ENCODE measurements at regions not wholly inside any gene's neighbourhood (a gene's known extent, or its start where the extent isn't known, plus 50 kb on each side); places are given as distances from the start of the nearest gene placed in this dataset.
"Not testable (repeated sequence)": the region's sequence is repeated elsewhere in the genome, so short reads cannot be mapped to it uniquely, and the experiment has no call there.

DNA sequence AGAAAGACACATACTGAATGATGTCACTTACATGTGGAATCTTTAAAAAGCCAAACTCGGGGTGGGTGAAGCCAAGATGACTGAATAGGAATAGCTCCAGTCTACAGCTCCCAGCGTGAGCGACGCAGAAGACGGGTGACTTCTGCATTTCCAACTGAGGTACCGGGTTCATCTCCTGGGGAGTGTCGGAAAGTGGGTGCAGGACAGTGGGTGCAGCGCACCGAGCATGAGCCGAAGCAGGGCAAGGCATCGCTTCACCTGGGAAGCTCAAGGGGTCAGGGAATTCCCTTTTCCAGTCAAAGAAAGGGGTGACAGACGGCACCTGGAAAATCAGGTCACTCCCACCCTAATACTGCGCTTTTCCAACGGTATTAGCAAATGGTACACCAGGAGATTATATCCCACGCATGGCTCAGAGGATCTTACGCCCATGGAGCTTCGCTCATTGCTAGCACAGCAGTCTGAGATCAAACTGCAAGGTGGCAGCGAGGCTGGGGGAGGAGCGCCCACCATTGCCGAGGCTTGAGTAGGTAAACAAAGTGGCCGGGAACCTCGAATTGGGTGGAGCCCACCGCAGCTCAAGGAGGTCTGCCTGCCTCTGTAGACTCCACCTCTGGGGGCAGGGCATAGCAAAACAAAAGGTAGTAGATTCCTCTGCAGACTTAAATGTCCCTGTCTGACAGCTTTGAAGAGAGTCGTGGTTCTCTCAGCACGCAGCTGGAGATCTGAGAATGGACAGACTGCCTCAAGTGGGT lies 103.0 kb upstream of the TMEM45B start:
- H3K9me3 Mint-ChIP-seq; ATAC-seq; H3K4me3 Mint-ChIP-seq; H3K4me1 Mint-ChIP-seq; H3K36me3 Mint-ChIP-seq; DNase-seq (ENCODE audit: low spot score in 2 of 2); H3K27ac Mint-ChIP-seq: not testable (repeated sequence)

DNA sequence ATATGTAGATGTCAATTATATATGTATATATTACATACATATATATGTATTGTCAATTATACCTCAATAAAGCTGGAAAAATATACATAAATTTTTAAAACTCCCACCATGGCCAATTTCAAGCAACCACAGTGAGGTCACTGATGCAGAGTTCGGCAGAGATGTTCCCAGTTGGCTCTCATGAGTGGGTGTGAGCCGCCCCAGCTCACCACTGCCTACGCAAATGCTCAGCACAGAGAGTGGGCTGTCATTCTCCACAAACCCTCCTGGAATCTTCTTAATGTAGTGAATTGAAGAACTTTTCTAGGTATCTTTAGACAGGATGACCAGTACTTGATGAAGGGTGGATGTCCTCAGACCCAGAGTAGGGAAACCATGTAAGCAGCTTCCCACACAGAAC lies 96.6 kb upstream of the TMEM45B start:
- DNase-seq (ENCODE audit: low spot score in 2 of 2) = no peak
- H3K4me1 Mint-ChIP-seq = no peaks in the 10 kb centered on the region
- H3K9me3 Mint-ChIP-seq = no peaks in the 10 kb centered on the region
- H3K36me3 Mint-ChIP-seq = no peaks in the 10 kb centered on the region
- no peak overlapping the region for H3K27ac Mint-ChIP-seq
- ATAC-seq = no peak
- no peak overlapping the region for H3K4me3 Mint-ChIP-seq

DNA sequence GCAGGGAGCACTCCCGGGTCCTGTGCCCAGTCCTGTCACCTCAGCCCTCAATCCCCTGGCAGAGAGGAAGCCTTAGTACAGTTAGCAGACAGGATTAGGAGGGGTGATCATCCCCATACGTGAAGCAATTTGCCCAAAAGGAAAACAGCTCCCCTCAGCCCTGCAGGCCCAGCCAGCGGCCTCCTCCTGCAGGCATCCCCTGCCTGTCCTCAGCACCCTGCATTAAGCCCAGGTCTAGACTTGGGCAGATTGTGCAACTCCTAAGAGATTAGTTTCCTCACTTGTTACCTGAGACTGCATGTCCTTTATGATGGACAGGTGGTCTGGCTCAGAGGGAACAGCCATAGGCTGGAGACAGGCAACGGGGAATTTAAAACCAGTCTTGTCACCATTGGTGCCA lies 95.5 kb upstream of the TMEM45B start:
- Mint-ChIP-seq H3K36me3 (no peaks in the 10 kb centered on the region), H3K27ac (no peak overlapping the region), H3K4me1 (no peaks in the 10 kb centered on the region), H3K9me3 (no peaks in the 10 kb centered on the region), H3K4me3 (no peak overlapping the region)
- no peak for DNase-seq (ENCODE audit: low spot score in 2 of 2)
- no peak for ATAC-seq

DNA sequence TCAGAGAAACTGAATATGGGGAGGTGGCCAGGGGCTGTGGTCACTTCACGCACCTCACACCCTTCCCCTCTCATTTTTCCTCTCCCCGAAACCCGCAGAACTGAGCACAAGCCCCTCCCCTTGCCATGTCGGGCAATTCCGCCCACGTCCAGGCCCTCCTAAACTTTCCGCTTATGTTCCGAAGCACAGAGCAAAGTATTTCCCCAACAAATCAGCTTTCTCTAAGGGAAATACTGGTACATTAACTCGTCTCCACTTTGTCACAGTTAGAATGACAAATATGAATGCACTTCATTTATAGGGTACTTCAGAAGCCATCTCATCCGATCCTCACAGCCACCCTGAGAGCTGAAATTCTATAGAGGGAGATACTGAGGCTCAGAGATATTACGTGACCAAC lies 94.7 kb upstream of the TMEM45B start:
- H3K4me1 Mint-ChIP-seq = no peaks in the 10 kb centered on the region

DNA sequence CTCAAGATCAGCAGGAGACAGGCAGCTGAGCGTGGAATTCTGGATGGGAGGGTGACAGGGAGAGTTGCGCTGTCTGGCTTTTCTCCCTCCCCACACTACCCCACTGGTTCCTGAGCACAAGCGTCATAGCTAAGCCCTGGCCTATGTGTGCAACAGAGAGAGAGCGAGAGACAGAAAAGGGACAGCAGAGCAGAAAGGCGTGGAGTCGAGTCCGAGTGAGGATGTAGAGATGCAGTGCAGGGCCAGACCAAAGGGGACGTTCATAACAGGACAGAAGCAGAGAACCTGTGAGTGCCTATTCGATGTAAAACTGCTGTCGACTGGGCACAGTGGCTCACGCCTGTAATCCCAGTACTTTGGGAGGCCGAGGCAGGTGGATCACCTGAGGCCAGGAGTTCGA lies 94.0 kb upstream of the TMEM45B start:
- H3K27ac Mint-ChIP-seq = no peak overlapping the region
- no peak overlapping the region for H3K4me3 Mint-ChIP-seq
- DNase-seq (ENCODE audit: low spot score in 2 of 2) = no peak
- no peak for ATAC-seq
- H3K9me3 Mint-ChIP-seq = no peaks in the 10 kb centered on the region
- no peaks in the 10 kb centered on the region for H3K36me3 Mint-ChIP-seq
- H3K4me1 Mint-ChIP-seq = no peaks in the 10 kb centered on the region

More for the DNA sequence above, 94.7 kb upstream of the TMEM45B start:
- Mint-ChIP-seq H3K4me3 (no peak overlapping the region), H3K9me3 (no peaks in the 10 kb centered on the region), H3K27ac (no peak overlapping the region), H3K36me3 (no peaks in the 10 kb centered on the region)
- ATAC-seq (no peak), DNase-seq (ENCODE audit: low spot score in 2 of 2) (no peak)

DNA sequence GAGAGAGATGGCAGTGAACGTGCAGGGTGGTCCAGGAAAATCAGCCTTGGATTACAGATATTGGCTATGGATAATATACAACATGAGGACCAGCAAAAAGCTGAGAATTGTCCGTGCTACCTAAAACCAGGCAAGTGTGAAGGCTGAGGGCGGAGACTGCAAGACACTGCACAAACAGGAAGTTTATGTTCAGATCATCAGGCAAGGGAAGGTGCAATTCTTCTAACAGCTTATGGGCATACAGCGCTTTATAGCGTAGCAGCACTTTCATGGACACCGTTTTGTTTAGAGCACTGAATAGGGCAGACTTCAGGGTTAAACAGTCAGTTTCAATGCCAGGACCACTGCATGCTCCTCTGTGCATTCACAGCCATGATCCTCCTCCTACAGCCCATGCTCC lies 93.1 kb upstream of the TMEM45B start:
- DNase-seq (ENCODE audit: low spot score in 2 of 2) (no peak), ATAC-seq (no peak)
- H3K36me3 Mint-ChIP-seq = no peaks in the 10 kb centered on the region
- no peak overlapping the region for H3K4me3 Mint-ChIP-seq
- no peaks in the 10 kb centered on the region for H3K4me1 Mint-ChIP-seq
- no peaks in the 10 kb centered on the region for H3K9me3 Mint-ChIP-seq
- no peak overlapping the region for H3K27ac Mint-ChIP-seq

DNA sequence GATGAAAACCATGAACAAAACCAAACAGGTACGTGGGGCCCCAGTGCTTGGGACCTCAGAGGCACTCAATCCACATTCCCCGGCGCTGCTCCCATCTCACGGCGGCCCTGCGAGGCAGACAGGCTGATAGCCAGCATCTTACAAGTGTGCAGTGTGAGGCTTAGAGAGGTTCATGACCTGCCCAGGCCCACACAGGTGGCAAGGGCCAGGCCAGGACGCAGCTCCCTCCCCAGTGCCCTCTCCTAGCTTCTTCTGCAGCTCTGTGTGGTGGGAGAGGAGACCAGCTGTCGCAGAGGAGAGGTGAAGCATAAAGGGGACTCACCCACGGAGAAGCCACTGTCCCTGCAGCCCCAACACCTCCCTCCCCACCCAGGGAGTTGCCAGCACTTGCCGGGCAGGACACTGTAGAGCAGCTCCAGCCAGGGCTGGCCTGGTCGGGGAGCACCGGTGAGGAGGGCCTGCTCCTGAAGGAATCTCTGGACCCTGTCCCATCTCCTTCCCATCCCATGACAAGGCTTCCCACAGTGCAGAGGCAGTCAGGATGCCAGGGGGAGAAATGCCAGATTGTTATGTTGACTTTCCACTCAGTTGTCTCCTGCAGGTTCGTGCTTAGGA lies 92.4 kb upstream of the TMEM45B start:
- ATAC-seq (peak; percentile 33), DNase-seq (ENCODE audit: low spot score in 2 of 2) (no peak)
- no peak overlapping the region for H3K4me3 Mint-ChIP-seq
- H3K36me3 Mint-ChIP-seq = no peaks in the 10 kb centered on the region
- H3K27ac Mint-ChIP-seq = no peak overlapping the region
- no peaks in the 10 kb centered on the region for H3K4me1 Mint-ChIP-seq
- no peaks in the 10 kb centered on the region for H3K9me3 Mint-ChIP-seq

DNA sequence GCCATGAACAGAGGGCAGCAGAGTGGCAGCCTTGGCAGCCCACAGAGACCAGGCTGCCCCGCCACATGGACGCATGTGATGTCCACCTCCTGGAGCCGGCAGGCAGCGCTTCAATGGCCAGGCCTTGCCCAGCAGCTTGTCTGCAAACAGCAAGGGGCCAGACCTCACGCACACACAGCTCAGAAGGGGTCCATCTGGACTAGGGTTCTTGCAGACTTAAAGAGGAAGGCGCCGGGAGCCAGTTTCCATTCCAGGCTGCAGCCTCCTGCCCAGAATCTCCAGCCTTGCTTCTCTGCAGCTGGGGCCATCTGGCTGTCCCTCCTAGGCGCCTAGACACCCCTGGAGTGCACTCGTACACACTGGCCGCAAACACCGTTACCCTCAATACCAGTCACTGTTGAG lies 91.9 kb upstream of the TMEM45B start:
- Mint-ChIP-seq H3K36me3 (no peaks in the 10 kb centered on the region), H3K4me3 (no peak overlapping the region), H3K27ac (no peak overlapping the region), H3K9me3 (no peaks in the 10 kb centered on the region), H3K4me1 (no peaks in the 10 kb centered on the region)
- no peak for ATAC-seq
- DNase-seq (ENCODE audit: low spot score in 2 of 2) = no peak

DNA sequence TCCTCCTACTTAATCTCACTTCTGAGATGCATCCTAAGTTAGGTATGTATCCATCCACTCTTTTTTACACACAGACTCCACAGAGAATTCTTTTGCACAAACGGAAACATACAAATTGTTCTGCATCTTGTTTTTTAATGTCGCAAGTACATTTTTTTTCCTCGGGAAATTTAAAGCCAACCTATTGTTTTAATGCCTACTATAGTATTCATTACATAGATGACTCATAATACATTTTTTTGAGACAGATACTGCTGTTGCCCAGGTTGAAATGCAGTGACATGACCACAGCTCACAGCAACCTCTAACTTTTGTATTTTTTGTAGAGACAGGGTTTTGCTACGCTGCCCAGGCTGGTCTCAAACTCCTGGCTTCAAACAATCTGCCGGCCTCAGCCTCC lies 90.8 kb upstream of the TMEM45B start:
- Mint-ChIP-seq H3K27ac (no peak overlapping the region), H3K4me3 (no peak overlapping the region), H3K4me1 (no peaks in the 10 kb centered on the region), H3K36me3 (no peaks in the 10 kb centered on the region), H3K9me3 (no peaks in the 10 kb centered on the region)
- DNase-seq (ENCODE audit: low spot score in 2 of 2) = no peak
- no peak for ATAC-seq

DNA sequence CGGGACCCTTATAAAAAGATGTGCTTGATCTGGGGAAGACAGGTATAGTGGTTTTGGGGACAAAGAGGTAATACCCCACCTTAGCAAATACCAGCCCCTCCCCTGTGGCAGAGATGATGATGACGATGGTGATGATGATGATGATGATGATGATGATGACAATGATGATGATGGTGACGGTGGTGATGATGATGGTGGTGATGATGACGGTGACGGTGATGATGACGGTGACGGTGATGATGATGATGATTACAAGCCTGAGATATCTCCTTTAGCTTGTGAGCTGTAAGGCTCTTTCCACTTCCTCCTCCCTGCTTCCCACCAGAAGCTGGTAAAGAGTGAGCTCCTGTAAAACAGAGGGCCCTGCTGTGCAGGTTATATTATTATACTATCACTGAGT lies 89.5 kb upstream of the TMEM45B start:
- Mint-ChIP-seq H3K4me1 (no peaks in the 10 kb centered on the region), H3K9me3 (no peaks in the 10 kb centered on the region), H3K36me3 (no peaks in the 10 kb centered on the region), H3K27ac (no peak overlapping the region), H3K4me3 (no peak overlapping the region)
- no peak for DNase-seq (ENCODE audit: low spot score in 2 of 2)
- no peak for ATAC-seq

DNA sequence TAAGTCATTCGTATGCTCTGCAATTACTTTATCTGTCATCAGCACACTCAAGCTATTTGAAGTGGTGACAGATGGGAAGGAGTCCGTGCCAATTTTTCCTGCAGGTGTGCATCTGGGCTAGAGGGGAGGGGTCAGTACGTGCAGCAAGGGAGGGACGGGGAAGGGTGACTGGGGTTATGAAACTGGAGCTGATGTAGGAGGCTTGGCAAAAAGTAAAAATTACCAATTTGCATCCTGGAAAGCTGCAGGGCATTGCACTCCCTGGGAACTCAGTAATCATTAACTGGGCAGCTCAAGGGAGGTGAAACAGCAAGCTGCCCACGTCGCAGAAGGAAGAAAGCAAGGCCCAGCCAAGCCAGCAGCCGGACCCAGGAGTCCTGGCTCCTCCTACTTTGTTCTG lies 87.1 kb upstream of the TMEM45B start:
- Mint-ChIP-seq H3K27ac (no peak overlapping the region), H3K4me1 (no peaks in the 10 kb centered on the region), H3K9me3 (no peaks in the 10 kb centered on the region), H3K36me3 (no peaks in the 10 kb centered on the region), H3K4me3 (no peak overlapping the region)
- ATAC-seq (no peak), DNase-seq (ENCODE audit: low spot score in 2 of 2) (no peak)

DNA sequence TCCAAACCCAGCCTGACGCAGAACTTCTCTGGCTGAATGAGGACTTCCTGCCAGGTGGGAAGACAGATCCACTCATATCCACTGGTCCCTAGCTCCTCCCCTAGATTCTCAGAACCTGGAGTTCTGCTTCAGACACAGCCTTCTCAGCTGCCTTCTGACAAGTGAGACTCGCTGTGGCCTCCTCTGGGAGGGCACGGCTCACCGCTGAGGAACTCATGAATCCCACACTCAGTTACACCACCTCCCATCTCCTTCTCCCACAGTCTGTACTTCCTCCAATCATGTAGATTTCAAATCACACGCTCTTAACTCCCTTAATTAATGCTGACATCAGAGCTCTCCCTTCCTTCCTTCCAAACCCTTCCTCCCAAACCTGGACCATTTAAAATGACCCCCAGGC lies 86.4 kb upstream of the TMEM45B start:
- no peaks in the 10 kb centered on the region for H3K4me1 Mint-ChIP-seq
- no peak overlapping the region for H3K4me3 Mint-ChIP-seq
- no peak overlapping the region for H3K27ac Mint-ChIP-seq
- no peak for DNase-seq (ENCODE audit: low spot score in 2 of 2)
- no peak for ATAC-seq
- H3K9me3 Mint-ChIP-seq = no peaks in the 10 kb centered on the region
- H3K36me3 Mint-ChIP-seq = no peaks in the 10 kb centered on the region

DNA sequence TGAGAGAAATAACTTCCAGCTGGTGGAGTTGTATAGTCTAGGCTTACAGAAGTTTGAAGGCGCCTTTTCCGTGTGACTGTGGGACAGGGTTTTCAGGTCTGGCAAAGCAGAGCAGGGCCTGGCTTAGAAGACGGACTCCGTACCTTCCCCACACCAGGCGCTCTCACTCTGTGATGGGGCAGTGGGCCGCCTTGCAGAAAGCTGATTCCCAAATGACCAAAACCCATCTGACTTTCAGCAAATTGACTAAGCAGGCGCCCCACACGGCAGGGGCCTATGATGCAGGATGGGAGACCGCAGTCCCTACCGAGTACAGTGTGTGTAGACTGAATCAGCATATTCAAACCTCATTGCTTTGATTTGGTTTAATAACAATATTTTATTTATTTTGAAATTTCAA lies 85.8 kb upstream of the TMEM45B start:
- H3K9me3 Mint-ChIP-seq = no peaks in the 10 kb centered on the region
- no peak for ATAC-seq

DNA sequence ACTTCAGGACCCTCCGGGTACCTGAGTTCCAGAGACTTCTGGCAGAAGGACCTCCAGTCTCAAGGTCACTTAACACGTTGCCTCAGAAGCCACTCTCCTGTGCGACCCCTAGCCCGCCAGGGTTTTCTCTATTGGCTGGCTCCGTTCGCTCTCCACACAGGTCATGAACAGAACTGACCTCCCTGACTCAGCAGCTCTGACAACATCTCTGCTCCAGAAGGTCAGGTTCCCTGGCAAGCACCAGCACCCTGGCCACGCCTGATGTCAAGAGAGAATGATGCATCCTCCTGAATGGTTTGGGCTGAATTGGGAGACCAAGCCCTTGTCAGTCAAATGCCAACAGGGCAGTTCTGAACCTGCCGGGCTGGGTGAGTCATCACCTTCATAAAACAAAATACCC lies 84.3 kb upstream of the TMEM45B start:
- Mint-ChIP-seq H3K9me3 (no peaks in the 10 kb centered on the region), H3K4me3 (no peak overlapping the region), H3K27ac (no peak overlapping the region), H3K36me3 (no peaks in the 10 kb centered on the region), H3K4me1 (no peaks in the 10 kb centered on the region)
- ATAC-seq = no peak
- no peak for DNase-seq (ENCODE audit: low spot score in 2 of 2)

More for the DNA sequence above, 85.8 kb upstream of the TMEM45B start:
- Mint-ChIP-seq H3K36me3 (no peaks in the 10 kb centered on the region), H3K4me1 (no peaks in the 10 kb centered on the region), H3K4me3 (no peak overlapping the region), H3K27ac (no peak overlapping the region)
- no peak for DNase-seq (ENCODE audit: low spot score in 2 of 2)

DNA sequence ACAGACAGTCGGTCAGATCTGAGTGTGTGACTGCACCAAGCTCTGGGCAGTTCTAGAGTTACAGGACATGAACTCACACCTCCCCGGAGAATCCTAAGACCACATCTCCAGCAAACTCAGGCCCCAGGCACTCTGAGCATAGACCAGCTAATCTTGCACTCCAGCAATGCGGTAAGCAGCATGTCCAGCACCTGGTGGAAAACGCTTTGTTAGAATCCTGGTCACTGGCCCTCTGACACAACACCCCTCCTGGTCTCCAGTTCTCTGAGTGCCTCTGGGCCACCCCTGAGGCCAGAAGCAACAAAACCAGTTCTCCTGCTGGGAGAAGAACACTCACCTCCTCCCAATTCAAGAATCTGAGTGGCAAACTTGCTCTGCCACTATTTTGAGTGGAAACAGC lies 82.7 kb upstream of the TMEM45B start:
- H3K4me1 Mint-ChIP-seq = no peaks in the 10 kb centered on the region
- H3K9me3 Mint-ChIP-seq = no peaks in the 10 kb centered on the region
- no peak overlapping the region for H3K4me3 Mint-ChIP-seq
- DNase-seq (ENCODE audit: low spot score in 2 of 2) (no peak), ATAC-seq (no peak)
- H3K27ac Mint-ChIP-seq = no peak overlapping the region
- no peaks in the 10 kb centered on the region for H3K36me3 Mint-ChIP-seq

DNA sequence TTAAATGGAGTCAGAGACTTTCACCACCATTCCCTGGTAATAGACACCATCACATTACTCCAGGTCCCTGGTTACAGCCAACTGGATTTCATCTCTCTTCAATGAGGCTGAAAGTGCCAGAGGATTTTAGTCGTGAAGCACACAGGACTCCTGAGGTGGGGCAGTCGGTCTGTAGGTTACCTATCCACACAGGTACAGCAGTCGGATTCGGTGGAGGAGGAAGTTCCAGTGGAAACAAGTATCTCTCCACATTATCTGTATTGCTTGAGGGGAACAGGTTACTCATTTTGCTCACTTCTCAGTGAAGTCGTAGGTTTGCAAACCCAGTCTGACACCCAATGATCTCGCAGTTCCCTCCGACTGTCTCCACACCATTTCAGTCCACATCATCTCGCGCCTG lies 82.3 kb upstream of the TMEM45B start:
- Mint-ChIP-seq H3K36me3 (no peaks in the 10 kb centered on the region), H3K27ac (no peak overlapping the region), H3K9me3 (no peaks in the 10 kb centered on the region), H3K4me1 (no peaks in the 10 kb centered on the region), H3K4me3 (no peak overlapping the region)
- DNase-seq (ENCODE audit: low spot score in 2 of 2) (no peak), ATAC-seq (no peak)
